Activated CD4-positive, alpha-beta T cell treated with anti-CD3 and anti-CD28 coated beads for 36 hours (primary cell): ENCODE measurements at regions not wholly inside any gene's neighbourhood (a gene's known extent, or its start where the extent isn't known, plus 50 kb on each side); places are given as distances from the start of the nearest gene placed in this dataset.

Experiments used
- ATAC-seq: fragments of 200-7000 bp; cut with Tn5 transposase; one replicate; pipeline ENCODE4 v1.10.0; 2021; ENCODE audit warnings: mild to moderate bottlenecking, moderate library complexity
- CTCF ChIA-PET: fragments of 350-600 bp; sonication (Branson Sonifier 250); formaldehyde crosslinking; loops from one replicate; lab custom pipeline; 2021; ENCODE audit warnings: antibody characterized with exemption; lab: Charles Lee
- POLR2A ChIA-PET: fragments of 350-600 bp; sonication (Branson Sonifier 250); formaldehyde crosslinking; loops from one replicate; lab custom pipeline; 2021; ENCODE audit warnings: antibody characterized with exemption, inconsistent platforms; lab: Charles Lee
- DNase-seq: peaks from one replicate; pipeline ENCODE4 v3.0.0-alpha.2; 2020
- H3K27ac Mint-ChIP-seq: one replicate; pipeline ENCODE4 v1.8.0; 2021; ENCODE audit warnings: mixed read lengths
- H3K27me3 Mint-ChIP-seq: one replicate; pipeline ENCODE4 v1.8.0; 2021; ENCODE audit warnings: mixed read lengths
- H3K36me3 Mint-ChIP-seq: one replicate; pipeline ENCODE4 v1.8.0; 2021; ENCODE audit warnings: low read depth, mixed read lengths
- H3K4me1 Mint-ChIP-seq: one replicate; pipeline ENCODE4 v1.8.0; 2021; ENCODE audit warnings: mixed read lengths
- H3K4me3 Mint-ChIP-seq: one replicate; pipeline ENCODE4 v1.8.0; 2021; ENCODE audit warnings: mild to moderate bottlenecking, moderate library complexity, mixed read lengths
- H3K9me3 Mint-ChIP-seq: one replicate; pipeline ENCODE4 v1.8.0; 2021; ENCODE audit warnings: low read depth, mixed read lengths
- intact Hi-C, 2 experiments: fragments of 100-400 bp; cut with DNase I in 1 of 2; cut with micrococcal nuclease in 1 of 2; formaldehyde crosslinking; loops; one replicate each; pipeline versions ENCODE4 v1.14.2 to v1.15.1; 2022 to 2024; cut with DNase I, micrococcal nuclease

- intact Hi-C loops = no loop called here
- ATAC-seq (no peak), DNase-seq (no peak)
- Mint-ChIP-seq H3K36me3 (no peaks in the 10 kb centered on the region), H3K4me3 (no peak overlapping the region), H3K4me1 (no peaks in the 10 kb centered on the region), H3K9me3 (no peaks in the 10 kb centered on the region), H3K27ac (no peak overlapping the region), H3K27me3 (peaks cover 11% of the 10 kb centered on the region)
- CTCF ChIA-PET = no interaction called here
- POLR2A ChIA-PET = interaction anchor here (0.6 kb wide), 1 partner anchor 115 kb away, joined by 3 read pairs; no protein-coding TSS in a partner anchor
Observed at GRCh38 chr22:27540656-27541396, 260.7 kb downstream of the MN1 start.

- POLR2A ChIA-PET = no interaction called here
- no peaks in the 10 kb centered on the region for H3K36me3 Mint-ChIP-seq
- DNase-seq (no peak), ATAC-seq (no peak)
- intact Hi-C loops = no loop called here
- peaks cover 11% of the 10 kb centered on the region for H3K27me3 Mint-ChIP-seq
- no peak overlapping the region for H3K27ac Mint-ChIP-seq
- H3K4me3 Mint-ChIP-seq = no peak overlapping the region
- no peaks in the 10 kb centered on the region for H3K4me1 Mint-ChIP-seq
- CTCF ChIA-PET = no interaction called here
- no peaks in the 10 kb centered on the region for H3K9me3 Mint-ChIP-seq
Observed at GRCh38 chr22:27541836-27542235, 259.7 kb downstream of the MN1 start.

DNA sequence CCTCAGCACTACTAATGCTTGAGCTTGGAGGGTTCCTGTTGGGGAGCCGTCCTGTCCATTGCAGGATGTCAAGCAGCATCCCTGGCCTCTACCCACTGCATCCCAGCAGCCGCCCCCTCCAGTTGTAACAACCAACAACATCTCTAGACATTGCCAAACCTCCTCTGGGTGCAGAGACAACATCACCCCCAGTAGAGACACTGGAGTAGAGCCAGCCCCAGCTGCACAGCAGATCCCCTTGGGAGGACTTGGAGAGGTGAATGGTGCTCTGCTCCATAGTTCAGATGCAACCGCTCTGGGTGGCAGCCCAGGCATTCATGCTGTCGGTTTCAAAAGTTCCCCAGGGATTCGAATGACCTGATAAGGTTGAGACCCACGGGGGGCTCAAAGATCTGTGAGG, 259.0 kb downstream of the MN1 start:
- Mint-ChIP-seq H3K27me3 (peaks cover 11% of the 10 kb centered on the region), H3K4me3 (no peak overlapping the region), H3K9me3 (no peaks in the 10 kb centered on the region), H3K4me1 (no peaks in the 10 kb centered on the region), H3K27ac (no peak overlapping the region), H3K36me3 (no peaks in the 10 kb centered on the region)
- ChIA-PET POLR2A (no interaction called here), CTCF (no interaction called here)
- ATAC-seq (no peak), DNase-seq (no peak)
- intact Hi-C loops = no loop called here

- DNase-seq (no peak), ATAC-seq (no peak)
- intact Hi-C loops = no loop called here
- no peaks in the 10 kb centered on the region for H3K4me1 Mint-ChIP-seq
- POLR2A ChIA-PET = no interaction called here
- H3K36me3 Mint-ChIP-seq = no peaks in the 10 kb centered on the region
- no peaks in the 10 kb centered on the region for H3K9me3 Mint-ChIP-seq
- no peak overlapping the region for H3K27ac Mint-ChIP-seq
- no peak overlapping the region for H3K4me3 Mint-ChIP-seq
- CTCF ChIA-PET = no interaction called here
- H3K27me3 Mint-ChIP-seq = peaks cover 11% of the 10 kb centered on the region
Observed at GRCh38 chr22:27543460-27543859, 258.1 kb downstream of the MN1 start.

GRCh38 chr22:27545085-27545484, 256.5 kb downstream of the MN1 start:
- intact Hi-C loops = no loop called here
- Mint-ChIP-seq H3K36me3 (no peaks in the 10 kb centered on the region), H3K9me3 (no peaks in the 10 kb centered on the region), H3K4me3 (no peak overlapping the region), H3K27me3 (peaks cover 10% of the 10 kb centered on the region), H3K4me1 (no peaks in the 10 kb centered on the region), H3K27ac (no peak overlapping the region)
- ATAC-seq (no peak), DNase-seq (no peak)
- POLR2A ChIA-PET = no interaction called here
- CTCF ChIA-PET = no interaction called here

- H3K9me3 Mint-ChIP-seq = no peaks in the 10 kb centered on the region
- H3K27me3 Mint-ChIP-seq = peaks cover 10% of the 10 kb centered on the region
- H3K36me3 Mint-ChIP-seq = no peaks in the 10 kb centered on the region
- no peak overlapping the region for H3K27ac Mint-ChIP-seq
- CTCF ChIA-PET = no interaction called here
- H3K4me1 Mint-ChIP-seq = no peaks in the 10 kb centered on the region
- POLR2A ChIA-PET = no interaction called here
- no peak for ATAC-seq
- intact Hi-C loops = no loop called here
- H3K4me3 Mint-ChIP-seq = no peak overlapping the region
- DNase-seq = no peak
Observed at GRCh38 chr22:27546157-27546935, 255.2 kb downstream of the MN1 start.

DNA sequence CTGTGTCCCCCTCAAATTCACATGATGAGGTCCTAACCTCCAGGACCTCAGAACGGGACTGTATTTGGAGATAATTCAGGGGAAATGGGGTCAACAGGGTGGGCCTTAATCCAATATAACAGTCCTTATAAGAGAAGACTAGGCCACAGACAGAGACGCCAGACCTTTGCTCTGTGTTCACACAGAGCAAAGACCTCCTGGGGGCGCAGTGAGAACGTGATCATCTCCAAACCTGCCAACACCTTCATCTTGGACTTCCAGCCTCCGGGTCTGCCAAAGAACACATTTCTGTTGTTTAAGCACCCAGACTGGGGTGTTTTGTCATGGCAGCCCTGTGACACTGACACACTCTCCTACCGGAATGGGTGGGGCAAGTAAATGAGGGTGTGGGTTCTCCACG, 250.2 kb downstream of the MN1 start:
- no peaks in the 10 kb centered on the region for H3K36me3 Mint-ChIP-seq
- DNase-seq (no peak), ATAC-seq (no peak)
- intact Hi-C loops = no loop called here
- no peak overlapping the region for H3K27ac Mint-ChIP-seq
- H3K4me1 Mint-ChIP-seq = no peaks in the 10 kb centered on the region
- no peak overlapping the region for H3K4me3 Mint-ChIP-seq
- ChIA-PET POLR2A (no interaction called here), CTCF (interaction anchor here (0.6 kb wide), 1 partner anchor 1270 kb away, joined by 4 read pairs; no protein-coding TSS in a partner anchor)
- no peaks in the 10 kb centered on the region for H3K27me3 Mint-ChIP-seq
- no peaks in the 10 kb centered on the region for H3K9me3 Mint-ChIP-seq

GRCh38 chr22:27552176-27552575, 249.4 kb downstream of the MN1 start:
- DNase-seq = no peak
- Mint-ChIP-seq H3K4me1 (no peaks in the 10 kb centered on the region), H3K27ac (no peak overlapping the region), H3K27me3 (no peaks in the 10 kb centered on the region), H3K9me3 (no peaks in the 10 kb centered on the region), H3K4me3 (no peak overlapping the region), H3K36me3 (no peaks in the 10 kb centered on the region)
- no peak for ATAC-seq
- CTCF ChIA-PET = interaction anchor here (0.5 kb wide), 1 partner anchor 1465 kb away, joined by 3 read pairs; no protein-coding TSS in a partner anchor
- intact Hi-C loops = no loop called here
- POLR2A ChIA-PET = no interaction called here

- no peaks in the 10 kb centered on the region for H3K36me3 Mint-ChIP-seq
- no peak overlapping the region for H3K4me3 Mint-ChIP-seq
- H3K4me1 Mint-ChIP-seq = no peaks in the 10 kb centered on the region
- no peak overlapping the region for H3K27ac Mint-ChIP-seq
- no peak for DNase-seq
- ChIA-PET CTCF (interaction anchor here (0.5 kb wide), 1 partner anchor 1464 kb away, joined by 3 read pairs; no protein-coding TSS in a partner anchor), POLR2A (no interaction called here)
- intact Hi-C loops = no loop called here
- ATAC-seq = no peak
- no peaks in the 10 kb centered on the region for H3K27me3 Mint-ChIP-seq
- H3K9me3 Mint-ChIP-seq = no peaks in the 10 kb centered on the region
Observed at GRCh38 chr22:27552863-27553262, 248.7 kb downstream of the MN1 start.

DNA sequence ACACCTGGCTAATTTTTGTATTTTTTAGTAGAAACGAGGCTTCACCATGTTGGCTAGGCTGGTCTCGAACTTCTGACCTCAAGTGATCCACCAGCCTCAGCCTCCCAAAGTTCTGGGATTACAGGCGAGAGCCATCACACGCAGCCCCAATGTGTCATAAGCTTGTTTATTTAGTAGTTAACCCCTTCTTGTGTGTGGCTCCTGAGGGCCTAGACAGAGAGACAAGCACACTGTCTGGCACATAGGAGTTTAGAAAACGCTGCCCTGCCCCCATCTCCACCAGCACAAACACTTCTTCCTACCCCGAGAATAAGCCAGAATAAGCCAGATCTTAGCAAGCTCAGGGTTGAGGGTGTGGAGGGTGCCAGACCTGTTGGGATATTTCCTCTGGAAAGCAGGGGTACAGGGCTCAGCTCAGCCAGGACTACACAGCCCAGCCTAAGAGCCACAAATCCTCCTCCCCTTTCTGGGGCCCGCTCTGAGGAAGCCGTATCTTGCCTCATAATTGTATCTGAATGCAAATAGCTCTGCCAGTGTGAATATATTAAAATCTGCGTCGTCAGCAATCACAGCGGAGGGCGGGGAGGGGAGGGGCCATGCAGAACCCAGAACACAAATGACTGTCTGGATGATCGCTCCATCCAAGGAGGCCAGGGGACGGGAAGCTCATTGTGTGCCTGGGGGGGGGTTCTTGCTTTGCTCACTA, 247.3 kb downstream of the MN1 start:
- H3K27ac Mint-ChIP-seq = no peak overlapping the region
- POLR2A ChIA-PET = no interaction called here

GRCh38 chr22:27554841-27555456, 246.6 kb downstream of the MN1 start:
- Mint-ChIP-seq H3K36me3 (no peaks in the 10 kb centered on the region), H3K4me1 (no peaks in the 10 kb centered on the region), H3K9me3 (no peaks in the 10 kb centered on the region), H3K27ac (no peak overlapping the region), H3K27me3 (no peaks in the 10 kb centered on the region), H3K4me3 (no peak overlapping the region)
- ATAC-seq (no peak), DNase-seq (no peak)
- ChIA-PET POLR2A (no interaction called here), CTCF (no interaction called here)
- intact Hi-C loops = no loop called here

More for the DNA sequence above, 247.3 kb downstream of the MN1 start:
- CTCF ChIA-PET = no interaction called here
- ATAC-seq (no peak), DNase-seq (no peak)
- intact Hi-C loops = no loop called here
- Mint-ChIP-seq H3K9me3 (no peaks in the 10 kb centered on the region), H3K4me3 (no peak overlapping the region), H3K36me3 (no peaks in the 10 kb centered on the region), H3K4me1 (no peaks in the 10 kb centered on the region), H3K27me3 (no peaks in the 10 kb centered on the region)
